ENCODE measurements at regions not wholly inside any gene's neighbourhood (a gene's known extent, or its start where the extent isn't known, plus 50 kb on each side); places are given as distances from the start of the nearest gene placed in this dataset.
"Not testable (repeated sequence)": the region's sequence is repeated elsewhere in the genome, so short reads cannot be mapped to it uniquely, and the experiment has no call there.

DNA sequence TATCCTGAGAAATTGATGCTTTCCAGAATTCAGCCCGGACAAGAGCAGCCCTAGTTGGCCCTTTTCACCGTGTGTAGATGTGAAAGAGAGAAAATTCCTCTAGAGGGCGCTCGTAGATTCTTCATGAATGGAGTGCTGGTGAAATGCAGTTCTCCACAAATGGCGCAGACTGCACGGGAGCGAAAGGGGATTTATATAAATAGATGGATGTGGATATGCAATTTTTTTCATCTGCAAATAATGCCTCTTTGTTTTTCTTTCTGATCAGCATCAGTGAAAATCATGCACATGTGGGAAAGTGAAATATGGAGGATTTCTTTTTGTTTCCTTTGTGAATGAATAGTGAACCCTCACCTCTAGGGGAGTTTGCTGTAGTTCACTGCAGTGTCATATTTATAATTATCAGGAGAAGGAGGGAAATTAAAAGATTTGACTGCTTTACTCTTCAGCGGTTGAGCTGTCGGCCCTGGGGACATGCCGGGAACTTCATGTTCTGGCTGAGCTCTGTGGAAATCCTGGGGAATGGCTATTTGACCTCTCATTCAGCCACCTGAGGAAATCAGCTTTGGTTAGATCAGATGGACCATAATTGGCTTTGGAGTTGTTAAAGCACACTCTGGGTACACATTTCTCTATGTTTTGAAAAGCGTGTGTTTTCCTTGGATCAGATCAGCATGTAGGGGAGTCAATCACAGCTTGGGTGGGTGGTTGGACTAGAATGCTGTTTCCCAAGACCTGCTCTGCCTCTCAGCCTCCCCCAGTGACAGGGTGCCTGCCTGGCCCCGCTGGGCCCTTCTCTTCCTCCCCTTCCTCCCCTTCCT lies 115.0 kb upstream of the SHISA3 start:
- DNase-seq: no peak
- Histone ChIP-seq H3K27me3 (replicated peaks in 1 of 7) (peaks cover 0 to 17% (median 0%) of the 10 kb centered on the region in 7 donors), H3K36me3 (no peaks in the 10 kb centered on the region), H3K4me1 (peaks cover 0 to 12% (median 7%) of the 10 kb centered on the region in 6 donors), H3K9me3 (no peaks in the 10 kb centered on the region), H3K4me3 (peak overlapping the region in 1 of 8 donors; percentile 36), H3K27ac (no peak overlapping the region)
- WGBS, 5 donors: 24 to 32% (median 27%) methylated on average over 12 of the region's 12 CpGs
- intact Hi-C loops (cut with DNase I; ENCODE audit: low total_unique reads): loop anchor here (5.0 kb wide), 1 partner anchor 235 kb away; no protein-coding TSS in a partner anchor
- TF ChIP-seq POLR2AphosphoS5 (IDR thresholded peaks at IDR 0.05) (no peak), CTCF (IDR thresholded peaks at IDR 0.05 in 8 of 11, conservative IDR thresholded peaks at IDR 0.05 in 3 of 11) (peak in 10 of 11 experiments; percentile 23 to 82 (median 66))

DNA sequence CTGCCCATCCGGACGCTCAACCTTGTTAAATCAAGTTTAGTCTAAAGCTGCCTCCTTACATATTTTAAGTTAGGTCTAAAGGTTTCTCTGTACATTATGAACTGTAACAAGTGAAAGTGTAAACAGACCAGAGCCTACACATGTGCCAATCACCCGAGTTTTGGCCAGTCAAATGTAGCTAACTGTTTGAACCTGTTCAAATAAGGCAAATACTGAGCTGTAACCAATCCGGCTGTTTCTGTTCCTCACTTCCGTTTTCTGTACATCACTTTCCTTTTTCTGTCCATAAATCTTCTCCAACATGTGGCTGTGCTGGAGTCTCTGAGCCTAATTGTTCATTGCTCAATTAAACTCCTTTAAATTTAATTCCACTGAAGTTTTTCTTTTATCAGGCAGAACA lies 113.3 kb upstream of the SHISA3 start:
- Histone ChIP-seq H3K4me1 (peaks cover 0 to 12% (median 7%) of the 10 kb centered on the region in 6 donors), H3K27me3 (replicated peaks in 1 of 7) (peaks cover 0 to 17% (median 0%) of the 10 kb centered on the region in 7 donors), H3K9me3 (no peaks in the 10 kb centered on the region), H3K4me3 (no peak overlapping the region), H3K27ac (no peak overlapping the region), H3K36me3 (no peaks in the 10 kb centered on the region)
- no peak for DNase-seq
- TF ChIP-seq POLR2AphosphoS5 (IDR thresholded peaks at IDR 0.05): no peak
- no peak for TF ChIP-seq CTCF (IDR thresholded peaks at IDR 0.05 in 8 of 11, conservative IDR thresholded peaks at IDR 0.05 in 3 of 11)
- TF ChIP-seq POLR2A (IDR thresholded peaks at IDR 0.05): no peak
- 69 to 84% (median 69%) methylated on average over 5 of the region's 5 CpGs for WGBS, 5 donors
- intact Hi-C loops (cut with DNase I; ENCODE audit: low total_unique reads): loop anchor here (5.0 kb wide), 1 partner anchor 233 kb away; no protein-coding TSS in a partner anchor

DNA sequence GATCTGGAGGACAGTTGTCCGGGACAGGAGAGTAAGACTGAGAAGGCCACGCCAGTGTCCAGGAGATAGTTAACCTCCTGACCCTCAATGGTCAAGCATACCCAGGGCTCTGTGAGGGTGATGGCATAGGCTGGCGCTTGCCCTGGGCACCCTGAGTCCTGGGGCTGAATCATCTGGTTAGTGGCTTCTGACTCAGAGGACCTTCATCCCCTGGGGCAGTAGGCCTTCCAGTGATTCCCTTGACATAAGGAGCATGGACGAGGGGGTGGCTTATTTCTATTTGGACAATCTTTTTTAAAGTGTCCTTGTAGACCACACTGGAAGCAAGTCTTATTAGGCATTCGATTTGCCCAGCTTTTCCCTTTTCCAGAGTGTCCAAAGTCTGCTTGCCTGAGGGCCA lies 108.4 kb upstream of the SHISA3 start:
- H3K36me3 ChIP-seq; H3K27ac ChIP-seq; H3K9me3 ChIP-seq; H3K4me1 ChIP-seq; H3K4me3 ChIP-seq; H3K27me3 ChIP-seq (replicated peaks in 1 of 7); intact Hi-C loops (cut with DNase I; ENCODE audit: low total_unique reads); DNase-seq: not testable (repeated sequence)
- WGBS, 5 donors: 77 to 84% (median 82%) methylated on average over 4 to 5 of the region's 5 CpGs

DNA sequence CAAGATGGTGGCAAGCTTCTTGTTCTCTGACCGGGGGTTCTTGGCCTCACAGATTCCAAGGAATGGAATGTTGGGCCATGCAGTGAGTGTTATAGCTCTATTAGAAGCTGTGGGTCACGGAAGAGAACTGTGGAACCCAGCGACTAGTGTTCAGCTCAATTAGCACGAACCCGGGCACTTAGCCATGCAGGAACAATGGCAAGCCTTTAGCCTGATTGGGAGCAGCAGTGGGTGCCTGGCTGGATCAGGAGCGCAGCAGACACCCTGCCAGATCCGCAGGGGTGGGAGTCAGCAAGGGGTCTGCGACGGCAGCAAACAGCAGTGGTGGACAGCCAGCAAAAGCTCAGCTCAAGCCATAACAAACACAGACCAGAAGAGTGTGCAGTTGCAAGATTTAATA lies 105.1 kb upstream of the SHISA3 start:
- H3K27ac ChIP-seq; H3K9me3 ChIP-seq; intact Hi-C loops (cut with DNase I; ENCODE audit: low total_unique reads); DNase-seq; H3K4me1 ChIP-seq; H3K36me3 ChIP-seq; H3K27me3 ChIP-seq (replicated peaks in 1 of 7); H3K4me3 ChIP-seq: not testable (repeated sequence)
- WGBS, 5 donors: 92 to 98% (median 95%) methylated on average over 9 of the region's 9 CpGs

DNA sequence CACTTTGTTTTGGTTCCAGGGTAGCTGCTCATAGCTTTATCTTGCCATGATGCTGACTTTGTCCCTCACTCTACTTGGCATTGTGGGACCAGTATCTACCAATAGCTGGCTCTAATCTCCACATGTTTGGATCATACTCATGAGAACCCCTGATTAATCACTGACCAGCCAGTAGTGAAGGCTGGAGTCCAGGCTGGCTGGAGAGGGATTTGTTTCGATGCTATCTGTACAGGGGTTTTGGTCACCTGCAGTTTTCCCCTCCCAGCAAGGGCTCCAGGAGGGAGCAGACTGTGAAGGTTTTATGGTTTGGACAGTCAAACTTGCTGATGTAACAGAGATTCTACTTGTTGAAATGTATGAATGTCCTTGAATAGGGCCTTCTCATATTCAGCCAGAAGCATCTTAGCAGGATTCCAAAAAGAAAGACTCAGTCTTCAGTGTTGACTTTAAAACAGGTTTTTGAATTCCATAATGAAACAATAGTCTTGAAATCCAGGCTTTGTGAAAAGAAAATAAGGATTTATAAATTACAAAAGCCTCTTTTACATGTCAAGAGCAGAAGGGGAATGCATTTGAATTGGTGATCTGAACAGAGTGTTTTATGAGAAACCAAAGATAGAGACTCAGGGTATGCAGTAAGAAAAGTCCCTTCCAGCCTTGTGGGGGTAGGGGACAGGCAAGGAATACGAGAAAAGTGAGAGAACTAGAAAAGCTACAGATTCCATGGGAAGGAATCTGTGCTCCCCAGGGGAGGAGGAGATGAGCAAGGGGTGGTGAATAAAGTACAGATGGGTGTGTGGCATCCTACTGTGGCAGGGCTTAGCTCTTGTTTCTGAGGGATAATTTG lies 103.1 kb upstream of the SHISA3 start:
- no peak for DNase-seq
- no peaks in the 10 kb centered on the region for H3K9me3 ChIP-seq
- H3K27me3 ChIP-seq (replicated peaks in 1 of 7): no peaks in the 10 kb centered on the region
- no peak overlapping the region for H3K4me3 ChIP-seq
- 58 to 81% (median 68%) methylated on average over 2 of the region's 2 CpGs for WGBS, 5 donors
- intact Hi-C loops (cut with DNase I; ENCODE audit: low total_unique reads): no loop called here
- H3K36me3 ChIP-seq: no peaks in the 10 kb centered on the region
- H3K4me1 ChIP-seq: no peaks in the 10 kb centered on the region
- no peak overlapping the region for H3K27ac ChIP-seq
- TF ChIP-seq CTCF (IDR thresholded peaks at IDR 0.05 in 8 of 11, conservative IDR thresholded peaks at IDR 0.05 in 3 of 11): no peak
- no peak for TF ChIP-seq POLR2A (IDR thresholded peaks at IDR 0.05)
- no peak for TF ChIP-seq POLR2AphosphoS5 (IDR thresholded peaks at IDR 0.05)

Data from spleen (tissue), 11 donors.